ENCODE measurements at regions not wholly inside any gene's neighbourhood (a gene's known extent, or its start where the extent isn't known, plus 50 kb on each side); places are given as distances from the start of the nearest gene placed in this dataset.

DNA sequence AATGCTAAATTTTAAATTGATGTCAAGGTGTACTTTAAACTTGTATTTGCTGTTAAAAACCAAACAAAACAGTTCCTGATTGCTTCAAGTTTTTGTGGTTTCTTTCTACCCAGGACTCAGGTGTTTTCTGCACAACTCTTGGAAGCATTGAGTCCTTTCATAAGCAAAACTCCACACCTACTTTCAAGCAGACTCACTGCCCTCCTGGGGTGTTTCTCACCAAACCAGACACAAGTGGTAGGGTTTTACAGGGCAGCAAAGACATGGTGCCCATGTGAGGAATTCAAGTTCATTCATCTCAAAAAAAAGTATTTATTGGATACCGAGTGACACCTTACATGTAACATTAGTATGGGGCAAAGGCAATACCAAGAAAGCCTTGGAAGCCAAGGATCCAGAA, 146.7 kb upstream of the BNIP2 start:
- TF ChIP-seq, protein P1, sequence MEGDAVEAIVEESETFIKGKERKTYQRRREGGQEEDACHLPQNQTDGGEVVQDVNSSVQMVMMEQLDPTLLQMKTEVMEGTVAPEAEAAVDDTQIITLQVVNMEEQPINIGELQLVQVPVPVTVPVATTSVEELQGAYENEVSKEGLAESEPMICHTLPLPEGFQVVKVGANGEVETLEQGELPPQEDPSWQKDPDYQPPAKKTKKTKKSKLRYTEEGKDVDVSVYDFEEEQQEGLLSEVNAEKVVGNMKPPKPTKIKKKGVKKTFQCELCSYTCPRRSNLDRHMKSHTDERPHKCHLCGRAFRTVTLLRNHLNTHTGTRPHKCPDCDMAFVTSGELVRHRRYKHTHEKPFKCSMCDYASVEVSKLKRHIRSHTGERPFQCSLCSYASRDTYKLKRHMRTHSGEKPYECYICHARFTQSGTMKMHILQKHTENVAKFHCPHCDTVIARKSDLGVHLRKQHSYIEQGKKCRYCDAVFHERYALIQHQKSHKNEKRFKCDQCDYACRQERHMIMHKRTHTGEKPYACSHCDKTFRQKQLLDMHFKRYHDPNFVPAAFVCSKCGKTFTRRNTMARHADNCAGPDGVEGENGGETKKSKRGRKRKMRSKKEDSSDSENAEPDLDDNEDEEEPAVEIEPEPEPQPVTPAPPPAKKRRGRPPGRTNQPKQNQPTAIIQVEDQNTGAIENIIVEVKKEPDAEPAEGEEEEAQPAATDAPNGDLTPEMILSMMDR (IDR thresholded peaks at IDR 0.05): no peak
- TF ChIP-seq POLR2AphosphoS5 (IDR thresholded peaks at IDR 0.05) (no peak), EP300 (IDR thresholded peaks at IDR 0.05) (no peak), POLR2A (IDR thresholded peaks at IDR 0.05) (no peak)
